Iris pigment epithelial cell (primary cell): ENCODE measurements at regions not wholly inside any gene's neighbourhood (a gene's known extent, or its start where the extent isn't known, plus 50 kb on each side); places are given as distances from the start of the nearest gene placed in this dataset.

Experiments used
- DNase-seq: peaks from one replicate; pipeline ENCODE4 v3.0.0-alpha.2; 2011; ENCODE audit warnings: low read depth

DNA sequence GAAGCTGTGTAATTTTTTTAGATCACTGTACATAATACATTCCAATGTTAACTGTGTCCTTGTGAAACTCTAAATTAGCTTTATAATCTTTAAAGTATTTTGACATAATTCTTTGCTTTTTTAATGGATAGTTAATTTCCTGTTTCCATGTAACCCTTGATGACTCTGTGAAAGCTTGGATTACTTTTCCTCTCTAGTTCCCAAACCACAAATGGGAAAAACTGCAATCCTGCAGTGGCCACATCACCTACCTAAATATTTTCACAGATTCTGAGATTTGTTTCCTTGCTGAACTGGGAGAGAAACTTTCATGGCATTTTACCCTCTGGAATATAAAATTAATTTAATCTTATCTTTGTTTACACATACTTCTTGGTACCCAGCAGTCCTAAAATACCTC, 161.6 kb upstream of the CCDC68 start:
- DNase-seq, result no peak

DNA sequence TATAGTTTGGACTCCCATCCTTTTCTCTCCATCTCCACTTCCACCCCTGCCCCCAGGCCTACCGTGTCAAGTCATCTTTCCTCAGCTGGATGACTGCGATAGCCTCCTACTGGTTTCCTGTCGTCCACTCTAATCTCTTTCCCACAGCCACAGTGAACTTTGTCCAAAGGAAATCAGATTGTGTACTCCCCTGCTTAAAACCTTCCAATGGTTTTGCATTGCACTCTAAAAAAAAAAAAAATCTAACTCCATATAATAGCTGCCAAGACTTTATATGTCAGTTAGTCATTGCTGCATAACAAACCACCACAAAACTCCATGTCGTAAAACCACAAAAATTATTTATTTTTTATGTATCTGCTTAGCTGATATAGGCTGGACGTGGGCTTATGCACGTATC, 160.2 kb upstream of the CCDC68 start:
- no peak for DNase-seq

DNA sequence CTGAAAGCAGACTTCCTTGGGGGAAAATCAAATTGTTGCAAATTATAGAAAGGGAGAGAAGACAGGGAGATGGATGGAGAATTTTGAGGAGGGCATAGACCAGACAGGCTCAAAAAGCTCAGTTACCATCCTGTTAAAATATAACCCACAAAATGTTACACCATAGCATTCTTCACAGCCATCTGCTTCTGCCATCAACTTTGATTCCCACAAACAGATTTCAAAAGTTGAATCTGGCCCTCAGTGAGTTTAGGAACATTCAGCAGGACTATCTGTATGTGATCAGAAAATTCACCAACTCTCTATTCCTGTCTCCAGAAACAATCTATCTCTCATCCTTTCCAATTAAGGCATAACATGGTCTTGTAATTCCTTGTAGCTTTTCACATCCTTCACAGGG, 159.8 kb upstream of the CCDC68 start:
- DNase-seq, result no peak

DNA sequence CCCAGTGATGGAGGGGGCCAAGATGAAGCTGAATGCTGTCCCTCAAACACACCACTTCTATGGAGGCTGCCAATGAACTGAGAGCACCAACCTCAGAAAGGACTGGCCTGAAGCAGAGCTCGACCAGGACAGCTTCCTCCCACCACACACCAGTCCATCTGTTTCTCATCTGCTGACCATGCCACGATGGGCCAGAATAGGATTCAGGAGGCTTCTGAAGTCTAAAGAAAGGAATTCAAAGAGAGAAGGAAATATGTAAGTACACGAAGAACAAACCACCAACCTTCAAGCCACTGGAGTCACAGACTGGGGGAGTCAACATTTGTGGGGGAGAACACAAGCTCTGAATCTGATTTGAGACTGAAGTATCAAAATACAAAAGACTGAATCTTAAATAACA, 157.6 kb upstream of the CCDC68 start:
- no peak for DNase-seq

DNA sequence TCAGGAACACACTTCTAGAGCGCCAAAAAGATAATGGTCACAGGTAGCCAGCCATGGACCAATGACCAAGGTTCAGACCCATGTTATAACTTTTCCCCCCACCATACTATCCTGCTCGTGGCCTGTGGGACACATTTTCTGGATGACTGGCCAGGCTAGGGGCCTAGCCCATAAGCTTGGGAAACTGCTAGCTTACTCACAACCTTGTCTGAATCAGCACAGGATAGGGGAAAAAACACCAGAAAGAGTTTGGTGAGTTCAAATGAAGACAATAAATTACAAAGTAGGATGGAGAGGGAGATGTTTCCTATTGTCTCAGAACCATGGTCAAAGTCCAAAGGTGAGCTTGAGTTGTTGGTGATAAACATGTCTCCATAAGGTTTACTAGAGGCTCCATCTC, 156.3 kb upstream of the CCDC68 start:
- DNase-seq, result peak; percentile 38

DNA sequence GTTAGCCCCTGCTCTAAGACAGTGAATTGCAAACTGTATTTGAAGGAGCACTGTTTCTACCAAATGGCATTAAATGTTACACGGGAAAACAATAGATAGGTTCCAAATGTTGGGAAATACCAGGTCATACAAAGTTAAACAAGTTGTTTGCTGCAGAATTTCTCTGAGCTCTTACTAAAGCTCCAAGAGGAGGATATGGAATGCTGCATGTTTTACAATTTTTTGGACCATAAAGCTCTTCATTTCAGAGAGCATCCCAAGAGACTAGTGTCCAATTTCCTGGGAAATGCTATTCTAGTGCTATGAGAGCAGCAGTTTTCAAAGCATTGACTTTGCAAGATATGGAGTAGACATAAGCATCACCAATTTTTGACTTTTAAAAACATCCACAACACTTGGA, 155.6 kb upstream of the CCDC68 start:
- no peak for DNase-seq

DNA sequence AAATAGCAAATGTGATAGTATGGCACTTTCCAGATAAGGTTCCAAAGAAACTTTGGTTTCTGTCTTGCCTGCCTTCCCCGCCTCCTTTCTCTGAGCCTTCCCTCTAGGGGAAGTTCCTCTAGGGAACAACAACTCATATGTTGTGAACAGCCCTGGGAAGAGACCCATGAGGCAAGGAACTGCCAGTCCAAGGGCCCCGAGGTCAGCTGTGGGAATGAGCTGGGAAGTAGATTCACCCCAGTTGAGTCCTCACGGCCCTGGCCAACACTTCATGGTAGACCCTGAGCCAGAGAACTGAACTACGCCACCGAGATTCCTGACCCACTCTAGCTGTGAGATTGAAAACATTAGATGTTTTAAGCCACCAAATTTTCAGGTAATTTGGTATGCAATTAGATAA, 154.5 kb upstream of the CCDC68 start:
- no peak for DNase-seq

DNA sequence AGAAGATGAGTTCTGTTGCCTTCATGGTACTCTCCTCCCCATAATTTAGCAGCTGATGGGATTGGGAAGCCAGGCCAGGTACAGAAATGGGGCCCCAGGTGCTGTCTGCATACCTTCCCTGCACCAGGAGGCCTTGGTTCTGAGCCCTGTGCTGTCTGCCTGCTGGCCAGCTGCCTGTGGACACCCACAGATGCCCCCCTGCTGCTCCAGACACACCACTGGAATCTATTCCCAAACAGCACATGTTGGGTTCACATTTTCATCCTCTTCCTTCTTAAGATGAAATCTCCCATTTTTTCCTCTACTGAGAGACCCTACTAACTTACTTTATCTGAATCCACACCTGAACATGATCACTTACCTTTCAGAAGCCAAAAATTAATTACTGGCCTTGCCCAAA, 152.0 kb upstream of the CCDC68 start:
- no peak for DNase-seq

DNA sequence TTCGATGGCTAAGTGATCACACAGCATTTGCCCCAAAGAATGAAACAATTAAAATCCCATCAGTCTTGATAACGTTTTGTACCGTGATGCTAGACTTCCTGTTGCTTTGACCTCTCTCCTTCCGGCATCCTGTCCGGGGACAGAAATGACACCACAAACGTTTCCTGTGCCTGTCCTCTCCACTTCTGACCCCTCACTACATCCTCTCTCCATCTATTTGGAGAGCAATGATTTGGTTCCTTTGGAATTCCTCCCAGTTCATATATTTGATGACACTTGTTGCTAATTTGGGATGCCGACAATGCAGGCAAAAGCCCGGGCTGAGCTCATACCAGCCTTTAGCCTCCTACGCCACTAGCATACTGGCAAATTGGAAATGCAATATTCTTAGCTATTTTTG, 151.2 kb upstream of the CCDC68 start:
- no peak for DNase-seq

DNA sequence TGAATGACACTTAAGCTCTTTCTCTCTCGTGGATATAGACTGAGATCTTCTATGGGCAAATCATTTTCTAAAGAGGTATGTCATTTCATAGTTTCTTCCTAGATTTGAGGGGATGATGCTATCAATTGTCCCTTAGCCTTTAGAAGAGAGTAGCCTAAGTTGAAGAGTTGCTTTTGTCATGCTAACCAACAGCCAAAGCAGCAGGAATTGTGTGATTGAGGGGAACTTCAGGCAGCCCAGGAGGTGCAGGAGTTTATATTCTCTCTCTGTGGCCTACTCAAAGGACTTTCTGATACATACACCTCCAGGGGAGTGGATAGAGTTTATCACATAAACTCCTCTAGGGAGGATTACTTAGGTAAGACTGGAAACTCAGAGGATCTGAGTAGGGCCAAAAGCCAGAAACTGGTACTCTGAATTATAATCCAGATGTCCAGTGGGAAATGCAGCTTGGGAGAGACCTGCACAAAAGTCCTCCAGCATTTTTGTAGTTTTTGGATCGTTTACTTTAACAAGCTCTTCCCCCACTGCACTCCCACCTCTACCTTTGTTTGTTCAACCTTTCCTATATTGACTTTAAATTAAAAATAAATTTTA, 150.7 kb upstream of the CCDC68 start:
- no peak for DNase-seq

DNA sequence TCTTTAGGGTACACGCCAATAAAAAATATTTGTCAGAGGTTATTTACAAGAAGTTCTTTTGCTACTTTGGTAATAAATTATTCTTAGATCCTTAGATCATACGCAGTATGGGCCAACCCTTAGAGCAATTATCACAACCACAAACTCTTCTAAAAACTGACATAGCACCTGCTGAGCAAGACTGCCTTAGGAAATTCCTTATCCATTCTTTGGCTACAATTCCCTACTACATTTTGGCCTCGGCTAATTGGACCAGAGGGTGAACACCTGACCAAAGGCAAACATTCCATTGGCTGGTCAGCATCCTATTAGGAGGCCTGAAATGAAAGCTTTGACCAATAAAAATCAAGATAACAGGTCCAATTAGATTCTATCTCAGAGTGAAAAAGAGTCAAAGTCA, 147.6 kb upstream of the CCDC68 start:
- DNase-seq, result no peak

DNA sequence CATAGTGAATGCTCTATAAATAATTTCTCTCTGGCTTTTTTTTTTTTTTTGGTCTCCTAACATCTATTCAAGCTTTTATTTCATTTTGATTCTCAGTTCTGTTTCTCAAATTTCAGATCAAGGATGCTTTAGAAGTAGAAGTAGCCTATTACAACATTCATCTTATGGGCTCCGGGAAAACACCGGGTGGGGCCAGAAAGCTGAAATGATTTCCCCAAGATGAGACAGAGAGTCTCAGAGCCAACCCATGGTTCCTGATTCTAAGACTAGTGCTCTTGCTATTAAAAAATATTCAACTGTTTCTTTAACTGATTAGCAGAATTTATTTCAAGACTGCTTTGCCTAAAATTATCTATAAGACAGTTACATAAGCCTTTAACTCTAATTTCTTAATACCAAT, 147.2 kb upstream of the CCDC68 start:
- no peak for DNase-seq

DNA sequence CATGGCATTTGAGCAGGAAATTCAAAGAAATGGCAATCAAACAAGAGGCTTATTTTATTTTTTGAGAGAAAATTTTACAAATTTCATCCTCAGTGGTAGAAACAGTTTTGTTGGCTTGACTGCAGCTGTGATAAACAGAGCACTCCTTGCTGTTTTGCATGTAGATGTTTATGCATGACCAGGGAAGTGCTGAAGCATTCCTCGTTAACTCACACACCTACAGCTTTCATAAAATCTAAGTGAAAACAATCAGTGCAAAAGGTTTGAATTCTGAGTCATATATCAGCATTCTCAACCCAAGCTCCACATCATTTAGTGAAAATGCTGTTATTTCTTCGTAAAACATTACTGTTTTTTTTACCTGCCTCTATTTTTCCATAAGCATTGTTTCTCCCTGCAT, 146.6 kb upstream of the CCDC68 start:
- no peak for DNase-seq

DNA sequence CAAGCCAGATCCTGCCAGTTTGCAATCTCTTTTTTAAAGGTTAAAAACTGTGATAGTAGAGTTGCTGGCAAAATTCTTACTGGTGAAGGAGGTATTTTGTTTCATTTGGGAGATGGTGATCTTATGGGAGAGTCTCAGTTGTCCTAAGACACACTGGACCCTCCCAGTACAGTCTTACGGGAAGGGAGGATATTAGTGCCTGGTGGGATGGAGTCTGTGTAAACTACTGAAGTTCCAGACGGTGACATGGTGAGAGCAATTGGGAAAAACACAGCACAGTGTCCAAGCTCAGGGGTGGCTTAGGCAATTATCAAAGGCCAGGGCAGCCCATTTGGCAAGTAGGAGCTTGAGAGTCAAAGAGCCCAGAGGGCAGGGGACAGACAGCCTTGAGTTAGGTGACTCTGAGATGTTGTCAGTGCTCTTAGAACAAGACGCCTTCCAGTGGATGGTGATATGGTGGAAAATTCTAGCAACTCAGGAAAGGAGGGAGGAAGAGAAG, 143.7 kb upstream of the CCDC68 start:
- no peak for DNase-seq

DNA sequence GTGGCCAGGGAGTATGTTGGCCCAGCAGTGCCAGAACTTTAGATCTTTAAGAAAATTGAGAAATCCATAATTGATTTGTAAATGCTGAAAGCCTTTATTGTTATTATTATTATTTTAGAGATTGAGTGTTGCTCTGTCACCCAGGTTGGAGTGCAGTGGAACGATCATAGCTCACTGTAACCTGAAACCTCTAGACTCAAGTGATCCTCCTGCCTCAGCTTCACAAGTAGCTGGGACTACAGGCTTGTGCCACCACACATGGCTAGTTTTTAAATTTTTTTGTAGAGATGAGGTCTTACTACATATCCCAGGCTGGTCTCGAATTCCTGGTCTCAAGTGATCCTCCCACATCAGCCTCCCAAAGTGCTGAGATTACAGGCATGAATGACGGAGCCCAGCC, 143.2 kb upstream of the CCDC68 start:
- no peak for DNase-seq

DNA sequence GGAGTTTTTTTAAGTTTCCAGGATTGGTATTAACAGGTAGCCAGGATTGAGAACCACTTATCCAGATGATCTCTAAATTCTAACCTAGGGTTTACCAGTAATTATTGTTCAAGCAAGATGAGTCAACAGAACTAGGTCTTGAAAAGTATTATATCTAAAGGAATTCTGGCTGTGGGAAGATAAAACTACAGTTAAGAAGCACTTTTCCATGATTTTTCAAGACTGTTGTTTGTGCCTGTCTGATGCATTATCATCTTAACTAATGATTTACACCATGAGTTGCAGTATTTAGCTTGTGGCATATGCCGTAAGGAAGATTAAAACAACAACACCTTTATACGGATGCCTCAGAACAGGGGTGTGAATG, 142.2 kb upstream of the CCDC68 start:
- DNase-seq, result no peak

DNA sequence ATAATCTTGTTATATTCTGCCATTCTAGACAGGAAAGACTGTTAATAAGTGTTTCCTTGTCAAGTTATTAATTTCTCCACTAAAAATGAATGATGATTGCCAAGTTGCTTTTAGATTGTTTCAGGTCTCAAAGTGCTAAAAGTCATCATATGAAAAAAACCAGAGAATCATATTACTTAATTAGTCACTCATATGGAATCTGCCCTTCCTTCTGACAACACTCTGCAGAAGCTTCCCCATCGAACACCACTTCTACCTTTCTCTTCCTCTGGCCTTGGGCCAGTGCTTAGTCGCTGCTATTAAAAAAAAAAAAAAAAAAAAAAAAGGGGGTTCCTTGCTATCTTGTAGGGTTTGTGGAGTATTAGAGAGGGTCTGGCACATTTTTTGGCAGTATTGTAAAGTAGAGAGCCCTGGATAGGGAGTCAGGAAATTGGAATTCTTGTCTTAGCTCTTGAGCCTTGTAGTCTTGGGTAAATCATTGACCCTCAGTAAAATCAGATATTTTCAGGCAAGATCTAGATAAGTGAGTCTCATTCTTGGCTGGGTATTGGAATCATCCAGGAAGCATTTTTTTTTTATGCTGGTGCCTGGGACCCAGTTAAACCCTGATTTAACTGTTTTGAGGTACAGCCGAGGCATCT, 141.7 kb upstream of the CCDC68 start:
- peak; percentile 79 for DNase-seq

DNA sequence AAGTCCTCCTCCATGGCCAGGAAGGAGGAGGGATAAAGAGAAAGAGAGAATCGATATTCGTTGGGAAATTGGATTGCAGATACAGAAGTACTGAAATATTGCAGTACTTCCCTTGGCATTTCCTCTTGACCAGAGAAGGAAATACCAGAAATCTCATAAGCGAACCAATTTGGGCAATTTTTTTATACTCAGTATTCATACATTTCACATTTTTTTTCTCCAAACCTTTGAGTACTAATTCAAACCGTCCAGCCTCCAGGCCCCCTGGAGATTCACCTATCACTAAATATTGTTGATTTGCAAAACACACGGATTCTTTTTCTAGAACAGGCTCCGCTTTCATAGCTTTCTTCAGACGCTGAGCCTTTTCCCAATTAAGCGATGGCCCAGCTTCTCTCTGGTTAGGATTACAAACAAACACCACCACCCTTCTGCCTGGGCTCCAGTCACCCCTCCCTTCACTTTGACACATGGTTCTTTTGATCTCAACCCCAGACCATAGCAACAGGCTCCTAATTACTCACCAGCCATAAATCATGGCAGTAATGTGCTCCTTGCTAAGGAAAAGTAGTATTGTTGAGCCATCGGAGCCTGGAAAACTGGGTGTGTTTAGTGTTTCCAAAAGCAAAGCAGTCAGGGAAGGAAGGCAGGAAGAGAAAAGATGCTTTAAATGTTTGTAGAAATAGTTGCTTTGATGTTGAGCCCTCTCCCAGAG, 138.4 kb upstream of the CCDC68 start:
- peak; percentile 42 for DNase-seq

DNA sequence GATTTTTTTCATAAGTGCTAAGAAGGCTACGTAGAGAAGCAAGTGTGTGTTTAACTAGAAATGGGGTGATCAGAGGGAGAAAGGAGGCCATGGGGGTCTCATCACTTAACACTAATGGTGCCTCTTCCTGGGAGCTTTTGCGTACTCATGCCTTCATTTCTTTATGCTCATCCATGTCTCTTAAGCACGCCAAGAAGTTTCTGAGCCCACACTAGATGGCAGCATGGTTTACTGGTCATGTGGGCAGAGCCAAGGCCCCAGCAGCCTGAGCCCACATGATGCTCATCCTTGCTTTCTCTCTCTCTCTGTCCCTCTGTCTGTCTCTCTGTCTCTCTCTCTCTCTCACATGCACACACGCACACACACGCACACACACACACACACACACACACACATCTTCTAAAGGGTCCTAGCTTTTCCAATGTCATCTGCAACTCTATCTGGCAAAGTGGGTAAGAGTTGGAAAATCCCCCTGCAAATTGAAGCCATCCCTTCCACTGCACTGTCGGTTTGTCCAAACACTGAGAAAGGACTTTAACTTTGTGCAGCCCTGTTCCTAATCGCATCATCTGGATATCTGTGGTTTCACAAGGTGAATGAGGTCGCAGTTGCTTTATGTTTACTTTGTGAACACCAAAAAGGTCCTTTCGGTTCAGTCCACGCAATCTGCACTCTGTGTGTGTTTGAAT, 137.1 kb upstream of the CCDC68 start:
- peak; percentile 86 for DNase-seq

DNA sequence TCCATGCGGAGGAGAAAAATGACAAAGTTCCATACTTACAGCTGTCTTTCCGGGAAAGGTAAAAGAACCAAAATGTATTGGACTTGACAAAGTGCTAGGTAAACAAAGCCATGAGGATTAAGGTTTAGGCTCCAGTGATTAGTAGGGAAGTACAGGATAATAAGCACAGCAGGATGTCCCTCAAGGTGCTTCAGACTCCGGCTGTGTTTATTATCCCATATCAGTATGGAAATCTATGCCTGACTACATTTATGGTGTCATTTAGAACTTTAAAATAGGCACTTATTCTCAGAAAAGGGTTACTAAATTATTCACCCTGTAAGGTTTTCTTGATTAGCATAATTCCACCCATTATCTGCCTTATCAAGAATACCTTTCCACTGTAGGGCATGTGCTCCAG, 136.3 kb upstream of the CCDC68 start:
- DNase-seq, result no peak

DNA sequence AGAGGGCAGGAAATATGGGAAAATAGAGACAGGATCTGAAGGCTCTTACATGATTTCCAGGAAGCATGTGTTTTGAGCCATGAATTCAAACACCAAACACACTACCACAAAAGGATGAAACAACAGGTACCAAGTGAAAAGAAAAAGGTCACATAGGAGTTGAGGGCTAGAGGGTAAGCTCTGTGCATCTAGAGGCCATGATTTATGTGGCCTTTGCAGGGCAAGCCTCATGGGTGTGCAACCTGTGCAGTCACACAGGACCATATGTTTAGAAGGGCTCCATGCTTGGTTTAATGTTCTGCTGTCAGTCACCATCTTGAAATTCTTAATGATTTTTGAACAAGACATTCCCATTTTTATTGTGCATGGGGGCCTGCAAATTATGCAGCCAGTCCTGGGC, 134.5 kb upstream of the CCDC68 start:
- no peak for DNase-seq

DNA sequence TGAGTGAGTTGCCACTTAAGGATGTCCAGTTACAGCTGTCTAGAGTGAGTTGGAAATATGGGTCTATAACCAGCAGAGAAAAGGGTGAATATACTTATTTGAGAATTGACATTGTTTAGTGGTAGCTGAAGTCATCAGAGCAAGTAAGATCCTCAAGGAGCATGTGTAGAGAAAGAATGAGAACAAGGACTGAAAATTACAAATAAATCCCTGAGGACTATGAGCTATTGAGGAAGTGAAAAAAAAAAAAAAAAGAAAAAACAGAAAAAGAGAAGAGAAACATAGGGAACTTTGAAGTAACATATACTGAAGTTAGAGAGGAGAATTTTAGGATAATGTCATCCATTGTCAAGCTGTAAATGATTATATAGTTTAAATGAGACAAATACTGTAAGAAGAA, 134.0 kb upstream of the CCDC68 start:
- DNase-seq, result no peak

DNA sequence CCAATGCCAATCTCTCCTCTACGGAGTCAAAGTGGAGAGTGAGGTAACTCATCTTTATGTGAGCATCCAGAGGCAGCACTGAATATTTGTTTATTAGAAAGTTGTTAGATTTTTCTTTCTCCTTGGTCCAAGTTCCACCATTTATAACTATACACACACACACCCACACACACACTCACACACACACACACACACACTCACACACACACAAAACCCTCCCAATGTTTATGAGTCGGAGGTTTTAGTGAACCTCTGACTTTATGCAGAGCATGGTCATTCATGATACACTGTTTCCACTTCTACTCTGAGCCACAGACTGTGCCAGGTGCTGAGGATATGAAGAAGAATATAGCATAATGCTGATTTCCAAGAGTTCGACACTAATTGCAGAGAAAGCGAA, 132.9 kb upstream of the CCDC68 start:
- DNase-seq, result no peak
